GM18951 (cell line): ENCODE measurements at regions not wholly inside any gene's neighbourhood (a gene's known extent, or its start where the extent isn't known, plus 50 kb on each side); places are given as distances from the start of the nearest gene placed in this dataset.

ENCODE experiments used
- POLR2A ChIP-seq: IDR thresholded peaks from 4 replicates; pipeline ENCODE4 v1.6.1; 2011; ENCODE audit warnings: mild to moderate bottlenecking; ENCODE audit not compliant: insufficient read length, insufficient read depth; ENCODE audit errors: extremely low read depth
- in situ Hi-C: fragments of 300-500 bp; cut with MboI; formaldehyde crosslinking; loops from one replicate; pipeline ENCODE4 v1.12.0; 2022; ENCODE audit warnings: low sequenced_read_pairs, mixed read lengths, inconsistent platforms; ENCODE audit not compliant: unreplicated experiment

DNA sequence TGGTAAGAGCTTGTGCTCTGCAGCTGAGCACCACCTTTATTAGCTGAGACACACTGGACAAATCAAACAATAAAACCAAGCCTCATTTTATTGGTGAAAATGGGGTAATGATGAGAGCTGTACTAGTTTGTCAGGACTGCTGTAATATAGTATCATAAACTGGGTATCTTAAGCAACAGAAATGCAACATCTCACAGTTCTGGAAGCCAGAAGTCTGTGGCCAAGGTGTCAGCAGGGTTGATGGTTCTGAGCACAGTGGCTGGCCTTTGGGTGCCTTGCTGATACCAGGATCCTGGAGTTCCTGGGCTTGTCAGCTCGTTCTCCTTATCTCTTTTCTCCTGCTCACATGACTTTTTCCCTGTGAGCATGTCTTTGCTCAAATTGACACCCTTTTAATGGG, 513.1 kb downstream of the IRX1 start:
- TF ChIP-seq POLR2A: no peak
- in situ Hi-C loops: no loop called here

DNA sequence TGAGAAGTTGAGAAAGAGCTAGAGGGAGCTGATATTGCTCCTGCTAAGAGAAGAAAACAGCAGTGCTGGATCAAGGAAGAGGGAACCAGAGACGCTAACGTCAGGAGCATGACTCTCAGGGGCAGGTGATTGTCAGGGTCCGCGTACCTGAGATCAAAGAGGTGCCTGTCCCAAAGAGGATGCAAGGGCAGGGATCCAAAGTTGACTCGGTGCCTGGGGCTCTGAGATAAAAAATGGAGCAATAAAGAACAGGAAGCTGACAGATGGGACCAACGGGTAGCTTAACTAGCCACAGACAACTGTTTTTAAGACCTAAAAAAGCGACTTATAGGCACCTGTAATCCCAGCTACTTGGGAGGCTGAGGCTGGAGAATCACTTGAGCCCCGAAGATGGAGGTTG, 517.8 kb downstream of the IRX1 start:
- TF ChIP-seq POLR2A: no peak
- in situ Hi-C loops: no loop called here

DNA sequence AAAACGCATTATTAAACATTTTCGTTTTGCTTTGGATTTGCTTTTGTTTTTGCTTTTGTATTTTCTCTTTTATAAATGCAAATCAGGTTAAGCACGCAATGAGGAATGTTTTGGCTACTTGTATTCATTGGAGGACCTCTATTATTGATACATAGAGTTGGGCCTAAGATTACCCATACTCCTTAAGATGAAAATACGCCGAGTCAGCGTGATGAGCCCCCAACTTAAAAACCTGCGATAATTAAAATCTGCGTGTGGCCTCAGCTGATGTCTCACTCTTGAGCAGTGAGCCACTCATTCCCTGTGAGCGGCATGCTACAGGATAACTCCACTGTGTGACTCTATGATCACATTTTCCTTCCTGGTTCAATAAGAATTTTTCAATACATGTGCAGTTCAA, 518.3 kb downstream of the IRX1 start:
- in situ Hi-C loops: no loop called here
- TF ChIP-seq POLR2A: no peak

- in situ Hi-C loops: no loop called here
These were observed 518.8 kb downstream of the IRX1 start for GRCh38 chr5:4114452-4114851.

GRCh38 chr5:4116834-4117233, 521.2 kb downstream of the IRX1 start:
- TF ChIP-seq POLR2A: no peak
- in situ Hi-C loops: no loop called here

More at GRCh38 chr5:4114452-4114851, 518.8 kb downstream of the IRX1 start:
- TF ChIP-seq POLR2A: no peak

DNA sequence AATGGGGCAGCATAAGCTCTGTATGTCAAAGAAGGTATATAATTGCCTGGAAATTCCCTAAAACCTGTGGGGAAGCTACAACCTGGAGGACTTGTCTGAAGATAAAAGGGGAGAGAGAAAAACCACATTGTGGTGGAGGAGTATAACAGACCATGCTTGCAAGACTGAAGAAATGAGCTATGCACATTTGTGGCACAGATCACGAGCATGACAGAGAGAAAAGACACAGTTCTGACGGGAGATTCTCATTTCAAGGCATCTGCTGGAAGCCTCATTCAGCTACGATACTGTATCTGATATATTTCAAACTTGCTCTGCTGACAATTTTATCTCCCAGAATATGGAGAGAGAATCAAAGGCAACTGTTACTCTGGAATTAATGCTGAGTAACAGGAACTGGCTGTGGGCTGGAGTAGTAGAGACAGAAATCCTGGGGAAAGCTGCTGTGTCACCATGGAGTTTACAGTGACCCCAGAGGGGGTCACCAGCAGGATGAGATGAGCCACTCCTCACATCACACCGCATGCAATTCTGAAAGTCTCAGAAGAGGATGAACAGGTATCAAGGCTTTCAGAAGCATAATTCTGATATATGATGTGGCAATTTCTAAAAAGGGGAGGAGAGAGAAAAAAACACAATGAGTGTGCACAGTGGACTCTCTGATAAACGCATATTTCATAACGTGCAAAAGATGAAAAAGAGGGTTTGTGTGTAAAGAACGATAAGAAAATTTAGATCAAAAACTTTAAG, 528.8 kb downstream of the IRX1 start:
- in situ Hi-C loops: no loop called here

DNA sequence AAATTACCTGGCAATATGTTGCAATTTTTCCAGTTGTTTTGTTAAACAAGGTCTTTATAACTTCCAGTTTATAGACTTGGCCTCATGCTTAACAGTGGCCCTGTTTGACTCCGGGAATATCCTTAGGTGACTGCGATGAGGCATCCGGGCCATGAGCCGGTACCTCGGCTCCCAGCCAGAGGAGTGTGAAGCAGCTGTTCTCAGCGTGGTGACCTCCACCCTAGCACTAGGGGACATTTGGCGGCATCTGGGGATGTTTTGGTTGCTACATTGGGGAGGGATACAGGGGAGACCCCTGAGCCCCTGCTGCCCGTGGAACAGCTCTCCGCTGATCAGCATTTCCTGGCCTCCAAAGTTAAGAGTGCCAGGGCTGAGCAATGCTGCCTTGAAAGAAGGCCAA, 533.4 kb downstream of the IRX1 start:
- no peak for TF ChIP-seq POLR2A
- in situ Hi-C loops: no loop called here

More for the DNA sequence above, 528.8 kb downstream of the IRX1 start:
- no peak for TF ChIP-seq POLR2A

GRCh38 chr5:4129523-4129922, 533.9 kb downstream of the IRX1 start:
- in situ Hi-C loops: no loop called here
- no peak for TF ChIP-seq POLR2A

DNA sequence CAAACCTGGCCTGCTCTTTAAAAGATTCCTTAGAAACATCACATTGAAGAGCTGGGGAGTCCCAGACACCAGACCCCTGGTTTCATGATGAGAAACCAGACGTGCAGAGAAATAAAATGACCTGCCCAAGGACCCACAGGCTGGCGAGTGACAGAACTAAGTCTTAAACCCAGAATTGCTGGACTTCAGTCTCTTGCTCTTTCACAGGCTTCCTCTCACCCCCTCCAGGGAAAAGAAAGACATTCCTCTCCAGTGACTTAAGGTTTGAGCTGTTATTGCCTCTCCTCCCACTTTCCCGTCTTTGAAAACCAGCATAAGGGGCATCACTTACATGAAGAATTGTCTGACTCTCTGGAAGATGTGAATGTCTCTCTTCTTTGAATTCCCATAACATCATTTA, 535.2 kb downstream of the IRX1 start:
- in situ Hi-C loops: no loop called here
- no peak for TF ChIP-seq POLR2A

DNA sequence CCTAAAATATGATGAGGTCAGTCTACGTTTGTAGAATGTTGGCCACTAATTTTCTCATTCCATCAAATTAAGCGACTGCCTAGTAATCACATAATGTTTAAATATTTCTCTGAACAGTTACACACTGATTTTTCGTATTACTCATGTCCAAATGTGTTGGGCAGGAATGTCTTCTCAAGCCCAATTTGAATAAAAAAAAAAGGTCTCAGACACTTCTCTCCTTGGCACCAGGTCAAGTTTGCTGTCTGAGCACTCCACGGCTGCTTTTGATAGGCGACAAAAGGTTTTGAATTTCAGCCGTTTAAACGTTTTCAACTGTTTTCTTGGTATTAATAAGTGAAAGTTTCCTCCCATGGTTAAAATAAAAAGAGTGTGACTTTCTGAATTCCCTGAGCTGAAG, 542.1 kb downstream of the IRX1 start:
- in situ Hi-C loops: no loop called here
- TF ChIP-seq POLR2A: no peak

- no peak for TF ChIP-seq POLR2A
- in situ Hi-C loops: no loop called here
These were observed 547.2 kb downstream of the IRX1 start for GRCh38 chr5:4142842-4143241.

DNA sequence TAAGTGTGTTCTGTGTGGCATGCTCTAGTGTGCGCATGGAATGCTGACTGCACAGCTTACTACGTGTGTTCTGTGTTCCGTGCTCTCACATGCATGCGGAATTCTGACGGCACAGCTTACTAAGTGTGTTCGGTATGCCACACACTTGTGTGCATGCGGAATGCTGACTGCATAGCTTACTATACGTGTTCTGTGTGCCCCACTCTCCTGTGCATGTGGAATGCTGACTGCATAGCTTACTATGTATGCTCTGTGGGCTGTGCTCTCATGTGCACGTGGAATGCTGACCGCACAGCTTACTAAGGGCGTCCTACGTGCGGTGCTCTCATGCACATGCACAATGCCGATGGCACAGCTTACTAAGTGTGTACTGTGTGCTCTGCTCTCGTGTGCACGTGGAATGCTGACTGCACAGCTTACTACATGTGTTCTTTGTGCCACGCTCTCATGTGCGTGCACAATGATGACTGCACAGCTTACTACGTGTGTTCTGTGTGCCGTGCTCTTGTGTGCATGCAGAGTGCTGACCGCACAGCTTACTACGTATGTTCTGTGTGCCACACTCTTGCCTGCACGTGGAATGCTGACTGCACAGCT, 548.9 kb downstream of the IRX1 start:
- TF ChIP-seq POLR2A: no peak
- in situ Hi-C loops: no loop called here

GRCh38 chr5:4145511-4145910, 549.9 kb downstream of the IRX1 start:
- no peak for TF ChIP-seq POLR2A
- in situ Hi-C loops: no loop called here

DNA sequence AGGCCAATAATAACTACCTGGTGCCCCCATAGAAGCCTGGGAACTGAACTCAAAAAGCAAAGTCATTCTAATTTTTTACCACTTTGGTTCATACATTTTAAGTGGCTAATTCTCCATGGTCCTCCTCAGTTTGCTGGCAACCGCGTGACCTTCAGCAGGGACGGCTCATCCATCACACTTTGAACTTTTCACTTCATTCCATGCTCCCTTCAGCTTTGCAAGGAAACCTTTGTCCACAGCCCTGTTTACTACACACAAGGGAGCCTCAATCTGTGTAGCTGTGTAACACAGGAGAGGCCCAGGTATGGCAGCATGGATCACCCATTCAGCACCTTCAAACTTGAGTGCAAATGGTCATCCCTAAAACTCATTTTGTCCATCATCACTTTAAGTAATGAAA, 552.4 kb downstream of the IRX1 start:
- in situ Hi-C loops: no loop called here
- TF ChIP-seq POLR2A: no peak
